KOPT-K1 (cell line): ENCODE measurements at regions not wholly inside any gene's neighbourhood (a gene's known extent, or its start where the extent isn't known, plus 50 kb on each side); places are given as distances from the start of the nearest gene placed in this dataset.

Source experiments
- H3K27ac ChIP-seq: fragments of 200-600 bp; sonication (generic); 2 replicates; pipeline ENCODE4 v1.5.1; 2016; ENCODE audit warnings: antibody characterized with exemption, mild to moderate bottlenecking, low read depth, low read length; ENCODE audit not compliant: poor library complexity, severe bottlenecking
- H3K36me3 ChIP-seq: fragments of 200-600 bp; sonication (generic); 2 replicates; pipeline ENCODE4 v1.5.1; 2017; ENCODE audit warnings: antibody characterized with exemption, mild to moderate bottlenecking, low read length, moderate library complexity; ENCODE audit not compliant: insufficient read depth
- H3K9me3 ChIP-seq: fragments of 200-600 bp; sonication (generic); 2 replicates; pipeline ENCODE4 v1.5.1; 2017; ENCODE audit warnings: antibody characterized with exemption, low read length, mild to moderate bottlenecking; ENCODE audit not compliant: insufficient read depth, poor library complexity, severe bottlenecking

- H3K36me3 ChIP-seq = no peaks in the 10 kb centered on the region
- H3K27ac ChIP-seq = no peak overlapping the region
- peaks cover 11% of the 10 kb centered on the region for H3K9me3 ChIP-seq
Observed at GRCh38 chr1:2875707-2876561, 74.4 kb upstream of the TTC34 start.

- Histone ChIP-seq H3K27ac (no peak overlapping the region), H3K9me3 (peaks cover 1% of the 10 kb centered on the region)
Observed at GRCh38 chr1:2876846-2877245, 75.4 kb upstream of the TTC34 start.

GRCh38 chr1:2877391-2877790, 75.9 kb upstream of the TTC34 start:
- H3K9me3 ChIP-seq = no peaks in the 10 kb centered on the region
- no peaks in the 10 kb centered on the region for H3K36me3 ChIP-seq
- no peak overlapping the region for H3K27ac ChIP-seq

More at GRCh38 chr1:2876846-2877245, 75.4 kb upstream of the TTC34 start:
- H3K36me3 ChIP-seq = no peaks in the 10 kb centered on the region

- Histone ChIP-seq H3K27ac (no peak overlapping the region), H3K9me3 (no peaks in the 10 kb centered on the region), H3K36me3 (no peaks in the 10 kb centered on the region)
Observed at GRCh38 chr1:2878591-2878990, 77.1 kb upstream of the TTC34 start.

- Histone ChIP-seq H3K27ac (no peak overlapping the region), H3K36me3 (no peaks in the 10 kb centered on the region), H3K9me3 (no peaks in the 10 kb centered on the region)
Observed at GRCh38 chr1:2879026-2879425, 77.5 kb upstream of the TTC34 start.

GRCh38 chr1:2879591-2879990, 78.1 kb upstream of the TTC34 start:
- Histone ChIP-seq H3K36me3 (no peaks in the 10 kb centered on the region), H3K27ac (no peak overlapping the region), H3K9me3 (no peaks in the 10 kb centered on the region)

GRCh38 chr1:2880086-2880485, 78.6 kb upstream of the TTC34 start:
- H3K27ac ChIP-seq = no peak overlapping the region
- no peaks in the 10 kb centered on the region for H3K9me3 ChIP-seq
- H3K36me3 ChIP-seq = no peaks in the 10 kb centered on the region

GRCh38 chr1:2880812-2881295, 79.4 kb upstream of the TTC34 start:
- no peaks in the 10 kb centered on the region for H3K9me3 ChIP-seq

GRCh38 chr1:2881556-2881955, 80.1 kb upstream of the TTC34 start:
- no peaks in the 10 kb centered on the region for H3K9me3 ChIP-seq
- H3K27ac ChIP-seq = no peak overlapping the region
- H3K36me3 ChIP-seq = no peaks in the 10 kb centered on the region

More at GRCh38 chr1:2880812-2881295, 79.4 kb upstream of the TTC34 start:
- no peak overlapping the region for H3K27ac ChIP-seq
- H3K36me3 ChIP-seq = no peaks in the 10 kb centered on the region

- H3K9me3 ChIP-seq = no peaks in the 10 kb centered on the region
- H3K27ac ChIP-seq = no peak overlapping the region
- no peaks in the 10 kb centered on the region for H3K36me3 ChIP-seq
Observed at GRCh38 chr1:2882966-2883696, 81.6 kb upstream of the TTC34 start.

GRCh38 chr1:2885001-2885400, 83.5 kb upstream of the TTC34 start:
- Histone ChIP-seq H3K36me3 (no peaks in the 10 kb centered on the region), H3K27ac (no peak overlapping the region), H3K9me3 (no peaks in the 10 kb centered on the region)

- H3K9me3 ChIP-seq = no peaks in the 10 kb centered on the region
- no peaks in the 10 kb centered on the region for H3K36me3 ChIP-seq
- no peak overlapping the region for H3K27ac ChIP-seq
Observed at GRCh38 chr1:2886631-2887030, 85.1 kb upstream of the TTC34 start.

GRCh38 chr1:2887941-2888855, 86.7 kb upstream of the TTC34 start:
- Histone ChIP-seq H3K9me3 (no peaks in the 10 kb centered on the region), H3K27ac (no peak overlapping the region), H3K36me3 (no peaks in the 10 kb centered on the region)

GRCh38 chr1:2890221-2890850, 88.8 kb upstream of the TTC34 start:
- Histone ChIP-seq H3K36me3 (no peaks in the 10 kb centered on the region), H3K27ac (no peak overlapping the region), H3K9me3 (no peaks in the 10 kb centered on the region)
